Suppressor macrophage (primary cell): ENCODE measurements at regions not wholly inside any gene's neighbourhood (a gene's known extent, or its start where the extent isn't known, plus 50 kb on each side); places are given as distances from the start of the nearest gene placed in this dataset.

ENCODE experiments used
- DNase-seq, 4 experiments: peaks; one replicate each; pipeline ENCODE4 v3.0.0-alpha.2; 2020 to 2022

DNA sequence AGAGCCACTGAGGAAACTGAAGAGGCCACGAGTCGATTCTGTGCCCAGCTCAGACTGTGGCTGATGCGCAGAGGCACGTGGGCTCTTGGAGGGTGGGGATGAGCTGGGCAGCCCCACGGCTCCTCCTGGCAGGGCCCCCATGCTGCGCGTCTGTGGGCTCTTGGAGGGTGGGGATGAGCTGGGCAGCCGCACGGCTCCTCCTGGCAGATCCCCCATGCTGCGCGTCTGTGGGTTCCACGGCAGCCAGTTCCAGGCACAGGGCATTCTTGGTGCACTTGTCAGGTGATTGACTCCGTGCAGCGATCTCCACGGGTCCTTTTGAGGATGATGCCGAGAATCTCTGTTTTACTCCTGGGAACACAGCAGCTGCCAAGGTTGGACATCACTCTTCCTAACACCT, 138.1 kb upstream of the ZNF236 start:
- DNase-seq, result no peak

DNA sequence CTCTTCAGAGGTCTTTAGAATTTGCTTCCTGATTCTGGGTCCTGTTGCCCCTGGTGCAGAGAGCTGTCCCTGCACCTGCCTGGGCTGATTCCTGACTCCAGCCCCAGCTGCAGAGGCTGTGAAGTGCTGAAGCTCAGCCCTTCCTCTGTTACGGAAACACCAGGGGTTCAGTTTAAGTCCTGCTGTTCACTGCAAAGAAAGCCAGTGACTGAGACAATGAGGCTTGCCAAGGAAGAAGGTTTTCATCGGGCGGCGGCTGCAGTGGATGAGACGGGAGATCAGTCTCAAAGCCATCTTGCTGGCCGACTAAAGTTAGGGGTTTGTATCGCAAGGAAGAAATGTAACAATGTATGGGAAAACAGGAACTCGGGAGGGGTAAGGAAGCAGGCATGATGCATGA, 142.4 kb upstream of the ZNF236 start:
- DNase-seq, result no peak

DNA sequence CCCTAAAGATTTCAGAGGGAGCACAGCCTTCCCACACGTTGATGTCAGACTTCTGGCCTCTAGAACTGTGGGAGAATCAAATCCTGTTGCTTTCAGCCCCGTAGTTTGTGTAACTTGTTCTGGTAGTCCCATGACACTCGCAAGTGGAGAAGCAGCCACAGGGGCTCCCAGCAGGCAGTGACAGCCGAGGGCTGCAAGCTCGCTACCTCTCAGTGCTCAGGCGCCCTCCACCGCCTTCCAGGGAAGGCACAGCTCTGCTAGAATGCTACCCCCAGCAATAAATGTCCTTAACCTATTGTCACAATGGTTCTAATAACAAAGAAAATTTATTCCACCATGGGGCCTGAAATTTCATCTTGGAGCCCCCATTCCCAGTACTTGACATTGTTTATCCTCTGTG, 143.1 kb upstream of the ZNF236 start:
- no peak for DNase-seq

DNA sequence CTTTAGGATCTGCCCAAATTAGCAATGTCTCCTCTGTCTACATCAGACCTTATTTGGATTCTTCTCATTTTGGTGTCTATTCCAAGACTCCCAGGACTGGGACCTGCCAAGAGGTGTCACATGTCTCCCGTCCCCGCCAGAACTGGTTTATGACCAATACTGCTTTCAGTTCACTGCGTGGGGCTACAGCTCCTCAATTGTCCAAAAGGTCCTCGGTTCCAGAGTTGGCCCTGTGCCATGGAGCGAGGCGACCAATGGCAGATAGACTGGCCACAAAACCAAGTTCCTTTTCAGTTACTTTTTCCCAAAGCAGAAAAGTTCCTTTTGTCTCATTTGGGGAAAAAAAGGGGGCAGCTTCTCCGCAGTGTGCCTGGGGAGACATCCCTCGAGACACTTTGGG, 144.1 kb upstream of the ZNF236 start:
- DNase-seq, result no peak

DNA sequence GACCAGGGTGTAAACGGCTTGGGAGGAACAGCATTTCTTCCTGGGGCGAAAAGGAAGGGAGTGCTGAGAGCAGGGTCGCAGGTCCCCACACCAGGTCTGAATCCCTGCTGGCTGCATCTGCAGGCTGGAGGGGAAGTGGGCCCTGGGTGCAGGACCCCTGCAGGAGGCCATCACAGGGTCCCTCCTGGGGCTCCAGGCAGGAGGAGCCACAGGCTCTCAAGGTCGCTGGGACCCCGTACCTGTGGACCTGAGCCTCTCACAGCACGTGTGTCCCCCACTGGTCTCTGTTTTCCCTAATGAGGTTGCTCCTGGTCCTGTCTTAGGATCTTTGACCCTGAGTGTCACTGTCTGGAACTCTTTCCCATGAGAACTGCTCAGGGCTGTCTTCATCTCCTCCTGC, 147.8 kb upstream of the ZNF236 start:
- DNase-seq, result no peak

DNA sequence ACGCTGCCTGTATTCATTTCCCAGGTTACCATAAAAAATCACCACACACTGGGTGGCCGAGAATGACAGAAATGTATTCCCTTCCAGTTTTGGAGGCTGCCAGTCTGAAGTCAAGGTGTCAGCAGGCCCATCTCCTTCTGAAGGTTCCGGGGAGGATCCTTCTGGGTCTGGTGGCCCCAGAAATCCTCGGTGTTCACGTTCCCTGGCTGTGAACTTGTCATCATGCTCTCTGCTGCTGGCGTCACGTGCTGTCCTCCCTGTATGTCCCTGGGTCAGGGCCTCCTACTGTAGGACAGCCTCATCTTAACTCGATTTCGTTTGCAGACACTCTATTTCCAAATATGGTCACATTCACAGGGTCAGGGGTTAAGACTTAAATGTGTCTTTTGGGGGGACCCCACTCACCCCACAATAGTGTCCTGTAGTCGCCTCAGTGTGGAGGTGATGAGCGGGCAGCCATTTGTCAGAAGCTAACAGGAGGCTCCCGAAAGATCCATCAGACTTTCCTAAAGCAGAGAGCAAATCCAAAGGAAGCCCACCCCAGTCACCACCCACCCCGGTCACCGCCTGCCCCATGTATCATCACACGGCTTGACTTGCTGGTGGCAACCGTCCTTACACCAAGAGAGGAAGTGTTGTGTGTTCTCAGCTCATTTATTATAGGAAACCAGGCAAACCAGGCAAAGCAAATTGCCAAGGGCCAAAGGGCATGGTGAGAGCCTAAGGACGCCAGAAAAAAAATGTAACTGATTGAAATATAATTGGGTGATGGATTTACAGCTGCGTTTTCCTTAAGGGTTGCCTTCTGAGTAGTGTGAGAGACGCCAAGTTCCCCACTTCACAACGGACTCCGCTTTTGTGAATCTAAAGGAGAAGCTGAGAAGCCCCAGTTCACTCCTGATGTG, 148.8 kb upstream of the ZNF236 start:
- DNase-seq, result no peak

DNA sequence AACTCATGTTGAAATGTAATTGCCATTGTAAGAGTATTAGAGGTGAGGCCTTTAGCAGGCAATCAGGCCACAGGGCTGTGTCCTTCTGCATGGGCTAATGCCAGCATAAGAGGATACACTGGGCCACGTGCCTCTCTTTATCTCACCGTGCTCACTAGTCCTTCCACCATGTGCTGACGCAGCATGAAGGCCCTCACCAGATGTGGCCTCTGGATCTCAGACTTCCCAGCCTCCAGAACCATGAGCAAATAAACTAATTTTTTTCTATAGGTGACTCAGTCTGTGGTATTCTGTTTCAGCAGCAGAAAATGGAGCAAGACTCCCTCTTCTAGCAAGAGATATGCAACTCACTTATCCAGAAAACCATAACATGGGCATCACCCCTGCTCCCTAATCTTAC, 149.7 kb upstream of the ZNF236 start:
- DNase-seq, result no peak

DNA sequence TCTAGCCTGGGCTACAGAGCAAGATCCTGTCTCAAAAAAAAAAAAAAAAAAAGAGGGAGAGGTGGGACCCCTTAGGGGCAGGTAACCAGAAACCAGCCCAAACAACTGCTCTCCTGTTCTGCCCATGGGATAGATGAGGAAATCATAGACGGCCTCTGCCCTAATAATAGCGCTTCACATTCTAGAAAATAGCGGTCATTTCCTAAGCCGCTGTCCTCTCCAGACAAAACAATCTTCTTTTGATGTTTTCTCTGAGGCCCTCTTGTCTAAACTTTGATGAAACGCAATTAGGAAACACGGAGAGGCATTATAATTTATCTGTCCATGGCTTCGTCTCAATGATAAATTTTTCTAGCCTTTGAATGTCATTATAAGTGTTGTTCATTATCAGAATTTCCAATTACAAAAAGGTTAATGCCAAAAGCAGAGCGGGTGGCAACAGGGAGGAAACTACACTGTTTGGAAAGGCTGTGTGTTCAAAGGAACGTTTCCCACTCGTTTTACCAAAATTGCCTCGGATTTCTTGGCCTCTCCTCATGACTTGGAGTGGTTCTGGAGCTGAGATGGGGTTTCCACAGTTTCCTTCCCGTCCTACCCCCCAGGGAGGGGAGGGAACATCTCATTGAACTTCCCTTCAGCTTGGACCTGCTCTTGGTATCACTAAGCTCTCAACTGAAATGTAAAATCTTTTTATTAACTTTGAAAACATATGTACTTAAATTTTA, 151.6 kb upstream of the ZNF236 start:
- no peak for DNase-seq

DNA sequence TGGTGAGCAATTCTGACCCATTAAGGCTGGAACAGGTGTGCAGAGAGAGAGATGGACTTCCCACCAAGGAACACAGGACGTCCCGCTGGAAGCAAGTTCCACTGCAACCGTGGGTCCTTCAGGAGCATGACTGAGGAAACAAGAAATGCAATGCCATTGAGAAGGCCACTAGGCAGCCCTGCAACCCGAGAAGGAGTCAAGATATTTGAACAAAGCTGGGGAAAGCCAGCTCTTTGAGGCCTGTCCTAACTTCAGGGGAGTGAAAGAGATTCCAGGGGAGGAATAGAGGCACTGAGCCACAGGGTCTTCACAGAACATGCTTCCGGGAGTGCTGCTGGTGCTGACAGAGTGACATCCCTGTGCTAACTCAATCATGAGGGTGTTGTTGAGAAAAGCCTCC, 153.8 kb upstream of the ZNF236 start:
- no peak for DNase-seq

DNA sequence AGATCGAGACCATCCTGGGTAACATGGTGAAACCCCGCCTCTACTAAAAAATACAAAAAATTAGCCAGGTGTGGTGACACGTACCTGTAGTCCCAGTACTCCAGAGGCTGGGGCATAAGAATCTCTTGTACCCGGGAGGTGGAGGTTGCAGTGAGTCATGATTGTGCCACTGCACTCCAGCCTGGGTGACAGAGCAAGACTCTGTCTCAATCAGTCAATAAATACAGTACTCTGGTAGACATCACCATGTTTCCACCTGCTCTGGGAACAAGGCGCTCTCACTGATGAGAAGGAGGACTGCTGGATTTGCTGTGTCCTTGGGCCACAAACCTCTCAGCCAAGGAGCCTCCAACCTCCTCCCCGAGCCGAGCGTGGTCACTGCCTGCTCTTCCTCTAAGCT, 154.2 kb upstream of the ZNF236 start:
- no peak for DNase-seq

DNA sequence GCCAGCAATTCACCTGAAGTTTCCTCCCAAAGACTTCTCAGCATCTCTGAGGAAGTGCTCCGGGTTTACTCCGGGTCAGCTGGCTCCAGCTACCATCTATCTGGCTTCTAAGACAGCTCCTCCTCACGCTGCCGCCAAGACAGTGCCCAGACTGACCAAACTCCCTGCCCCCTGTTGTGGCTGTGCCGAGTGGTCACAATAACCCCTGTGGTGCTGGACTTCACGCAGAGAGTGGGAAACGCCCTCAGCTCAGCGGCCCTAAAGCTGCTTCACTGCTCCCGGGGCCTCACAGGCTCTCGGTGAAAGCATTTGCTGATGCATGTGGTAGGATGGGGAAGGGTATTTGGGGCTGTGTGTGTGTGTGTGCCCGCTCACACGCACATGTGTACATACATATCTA, 154.8 kb upstream of the ZNF236 start:
- DNase-seq, result no peak

DNA sequence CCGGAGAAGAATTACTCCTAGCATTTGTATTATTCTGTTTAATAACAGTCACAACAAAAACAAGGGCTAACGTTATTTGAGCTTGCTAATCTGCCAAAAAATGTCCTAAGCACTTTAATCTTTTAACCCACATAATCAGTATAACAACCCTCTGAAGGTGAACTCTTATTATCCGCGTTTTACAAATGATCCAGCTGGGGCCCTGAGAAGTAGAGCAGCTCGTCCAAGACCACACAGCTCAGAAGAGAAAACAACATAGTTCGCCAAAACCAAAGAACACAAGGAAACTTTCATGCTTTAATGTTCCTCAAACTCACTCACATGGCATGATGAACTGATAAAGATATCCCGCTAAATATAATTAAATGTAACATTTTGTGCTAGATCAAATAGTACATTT, 159.7 kb upstream of the ZNF236 start:
- no peak for DNase-seq

DNA sequence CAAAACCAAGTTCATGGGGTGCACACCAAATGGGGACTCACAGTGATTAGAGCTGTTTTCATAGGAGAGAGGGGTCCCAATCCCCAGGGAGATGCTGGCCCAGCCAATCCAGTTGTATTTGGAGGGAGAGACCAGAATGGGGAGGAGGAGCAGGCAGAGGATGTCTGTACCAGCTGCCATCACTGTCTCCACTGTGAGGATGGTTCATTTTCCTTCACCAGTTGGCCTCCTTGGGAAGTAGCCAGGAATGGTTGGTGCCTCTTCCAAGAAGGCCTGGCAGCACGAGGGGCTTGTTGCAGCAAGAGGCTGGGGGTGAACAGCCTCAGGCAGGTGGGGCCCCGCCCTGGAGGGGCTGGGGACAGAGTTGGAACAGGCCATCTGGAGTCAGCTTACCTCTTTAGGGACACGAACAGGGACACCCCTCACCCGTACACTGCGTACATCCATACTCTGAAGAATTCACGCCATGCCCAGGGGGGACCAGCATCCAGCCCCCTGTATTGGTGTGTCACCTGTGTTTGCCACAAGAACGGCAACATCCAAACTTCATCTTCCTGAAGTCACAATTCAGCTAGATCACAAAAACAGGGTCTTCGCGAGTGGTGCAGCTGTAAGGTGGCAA, 161.7 kb upstream of the ZNF236 start:
- DNase-seq, result no peak

DNA sequence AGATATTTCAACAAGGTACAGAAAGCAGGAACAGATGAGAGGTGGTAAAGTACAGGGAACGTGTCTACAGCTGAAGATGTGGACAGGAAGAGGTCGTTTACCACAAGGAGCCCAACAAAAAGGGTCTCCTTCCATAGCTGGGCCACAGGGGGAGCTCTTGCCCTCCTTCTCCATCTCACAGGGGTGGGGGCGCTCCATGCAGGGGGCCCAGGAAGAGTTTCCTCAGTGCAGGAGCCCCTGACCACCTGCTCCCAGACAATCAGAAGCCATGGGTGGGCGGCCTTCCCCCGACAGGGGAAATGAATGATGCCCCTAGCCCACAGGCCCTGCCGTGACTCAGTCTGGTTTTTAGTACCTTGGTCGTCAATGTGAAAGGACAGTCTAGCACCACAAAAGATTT, 163.6 kb upstream of the ZNF516 start:
- DNase-seq, result peak in 3 of 4 experiments; percentile 12 to 35 (median 17)

DNA sequence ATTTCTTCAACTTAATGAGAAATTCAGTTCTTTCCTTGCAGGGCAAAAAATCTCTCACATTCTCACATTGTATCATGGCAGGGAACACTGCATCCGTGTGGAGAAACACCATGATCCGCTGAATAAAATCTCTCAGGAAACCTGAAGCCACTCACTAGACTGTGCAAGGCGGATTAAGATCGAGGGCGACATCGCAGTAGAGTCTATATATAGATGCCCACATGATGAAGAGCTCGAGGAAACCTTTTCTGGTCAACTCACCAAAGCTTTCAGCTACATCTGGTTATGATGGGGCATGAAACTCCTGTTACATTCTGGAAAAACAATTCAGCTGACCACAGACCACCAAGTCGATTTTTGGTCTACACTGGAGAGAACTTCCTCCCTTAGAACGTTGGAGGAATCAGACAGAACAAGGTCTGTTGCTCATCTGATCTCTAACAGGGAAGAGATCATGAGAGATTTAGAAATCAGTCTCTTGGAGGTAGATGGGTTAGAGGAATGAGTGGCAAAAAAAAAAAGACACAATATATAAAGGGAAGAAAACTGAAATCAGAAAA, 162.9 kb upstream of the ZNF516 start:
- DNase-seq, result peak in 2 of 4 experiments; percentile 20 to 22

DNA sequence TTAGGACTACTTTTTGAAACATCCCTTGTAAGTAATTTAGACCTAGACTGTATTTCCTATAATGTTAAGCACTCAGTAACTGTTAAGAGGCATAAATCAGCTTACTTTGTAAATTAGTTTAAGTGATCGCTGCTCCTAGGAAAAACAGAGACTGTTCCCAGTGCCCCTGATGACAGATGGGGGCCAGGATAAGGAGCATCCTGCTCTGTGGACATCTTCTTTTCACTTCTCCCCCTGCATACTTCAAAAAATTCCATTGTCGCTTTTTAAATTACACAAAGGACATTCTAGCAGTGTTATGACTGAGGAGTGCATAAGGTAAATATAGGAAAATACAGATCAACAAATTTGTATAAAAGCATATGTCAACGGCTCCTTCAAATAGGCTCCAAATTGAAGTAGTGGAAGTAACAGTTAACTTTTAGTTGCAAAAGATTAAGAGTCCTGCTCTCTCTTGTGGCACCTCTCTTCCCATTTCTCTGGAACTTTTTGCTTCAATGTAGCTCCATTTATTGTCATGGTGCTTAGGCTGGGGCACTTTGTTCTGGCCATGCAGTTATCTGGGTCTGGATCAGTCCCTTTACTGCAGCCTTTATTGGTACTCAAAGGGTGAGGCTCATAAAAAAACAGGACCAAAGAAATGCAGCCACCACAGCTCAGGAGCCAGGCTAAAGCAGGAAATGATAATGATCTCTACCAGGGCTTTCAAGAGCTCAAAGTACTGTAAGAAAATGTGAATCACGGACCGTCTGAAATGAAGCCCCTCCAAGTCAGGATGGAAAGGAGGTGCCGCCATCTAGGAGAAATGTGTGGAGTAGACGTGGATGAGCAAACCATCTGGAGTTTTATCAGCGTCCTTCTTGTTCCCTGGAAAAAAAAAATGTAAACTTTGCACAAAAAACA, 162.1 kb upstream of the ZNF516 start:
- no peak for DNase-seq

DNA sequence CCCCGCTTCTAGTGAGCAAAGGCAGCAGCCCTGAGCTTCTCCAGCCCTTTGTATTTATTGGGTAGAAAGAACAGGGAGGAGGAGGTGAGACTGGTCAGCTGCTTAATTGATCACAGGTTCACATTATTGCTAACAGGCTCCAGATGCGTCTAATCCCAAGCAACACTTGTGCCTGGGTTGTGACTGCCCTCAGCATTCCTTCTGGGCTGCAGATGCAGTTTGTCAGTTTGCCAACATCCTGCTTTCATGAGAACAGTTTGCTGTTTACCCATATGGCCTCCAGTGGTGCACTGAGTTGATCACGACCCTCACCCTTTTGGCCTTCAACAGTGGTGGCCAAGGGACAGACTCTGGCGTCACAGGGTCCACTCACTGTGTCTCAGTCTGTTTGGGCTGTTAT, 159.5 kb upstream of the ZNF516 start:
- DNase-seq, result no peak

DNA sequence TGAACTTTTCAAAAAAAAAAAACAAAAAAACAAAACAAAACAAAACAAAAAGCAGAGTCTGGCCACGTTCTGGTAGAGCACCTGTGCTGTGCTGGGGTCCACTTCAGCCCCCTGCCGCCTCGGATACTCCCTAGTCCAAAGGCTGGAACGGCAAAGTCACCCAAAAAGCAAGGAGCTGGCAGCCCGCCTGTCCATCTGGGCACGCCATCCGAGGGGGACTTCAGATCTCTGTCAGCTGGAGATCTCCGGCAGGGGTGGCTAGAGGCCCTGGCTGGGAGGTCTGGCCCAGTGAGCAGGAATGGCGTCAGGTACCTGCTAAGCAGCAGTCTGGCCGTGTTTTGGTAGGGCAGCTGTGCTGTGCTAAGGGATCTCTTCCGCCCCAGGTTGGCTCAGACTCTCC, 152.3 kb upstream of the ZNF516 start:
- DNase-seq, result no peak

DNA sequence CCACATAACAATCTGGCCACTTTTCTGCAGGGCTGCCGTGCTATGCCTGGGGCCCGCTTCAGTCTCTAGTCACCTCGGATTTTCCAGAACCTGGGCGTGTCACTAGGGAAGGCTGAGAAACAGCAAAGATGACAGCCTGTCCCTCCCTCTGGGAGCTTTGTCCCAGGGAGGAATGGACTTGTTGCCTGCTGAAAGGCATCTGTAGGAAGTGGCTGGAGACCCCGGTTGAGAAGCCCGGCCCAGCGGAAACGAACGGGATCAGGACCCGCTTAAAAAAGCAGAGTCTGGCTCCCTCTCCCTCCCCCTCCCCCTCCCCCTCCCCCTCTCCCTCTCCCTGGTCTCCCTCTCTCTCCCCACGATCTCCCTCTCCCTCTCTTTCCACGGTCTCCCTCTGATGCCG, 149.5 kb upstream of the ZNF516 start:
- DNase-seq, result no peak

DNA sequence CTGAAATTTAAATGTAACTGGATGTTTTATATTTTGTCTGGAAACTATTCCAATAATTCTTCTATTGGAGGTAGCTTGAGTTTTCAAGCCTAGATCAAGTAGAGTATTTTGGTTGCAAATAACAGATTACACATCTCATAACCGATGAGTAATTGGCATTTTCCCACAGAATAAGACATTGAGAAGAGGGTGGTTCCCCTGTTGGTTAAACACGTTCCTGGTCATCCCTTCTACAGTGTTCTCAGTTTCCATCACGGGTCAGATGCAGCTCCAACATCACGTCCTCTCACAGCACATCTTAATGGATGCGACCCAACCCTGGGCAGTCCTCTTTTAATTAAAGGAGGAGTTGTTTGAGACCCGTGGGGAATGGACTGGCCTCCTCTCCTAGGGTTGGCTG, 149.0 kb upstream of the ZNF516 start:
- no peak for DNase-seq

DNA sequence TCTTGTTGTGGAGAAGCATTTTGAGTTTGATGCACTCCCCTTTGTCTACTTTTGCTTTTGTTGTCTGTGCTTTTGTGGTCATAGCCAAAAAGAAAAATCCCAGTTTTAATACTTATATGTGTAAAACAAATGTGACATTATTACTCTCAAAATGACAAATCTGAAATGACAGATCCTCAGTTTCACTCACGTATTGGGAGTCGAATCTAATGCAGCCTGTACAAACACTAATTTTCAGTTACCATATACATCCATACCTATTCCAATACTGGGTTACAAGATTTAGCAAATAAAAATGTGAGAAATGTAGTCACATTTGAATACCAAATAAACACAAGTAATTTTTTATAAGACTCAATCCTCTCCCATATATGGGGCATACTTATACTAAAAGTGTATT, 148.2 kb upstream of the ZNF516 start:
- DNase-seq, result no peak

DNA sequence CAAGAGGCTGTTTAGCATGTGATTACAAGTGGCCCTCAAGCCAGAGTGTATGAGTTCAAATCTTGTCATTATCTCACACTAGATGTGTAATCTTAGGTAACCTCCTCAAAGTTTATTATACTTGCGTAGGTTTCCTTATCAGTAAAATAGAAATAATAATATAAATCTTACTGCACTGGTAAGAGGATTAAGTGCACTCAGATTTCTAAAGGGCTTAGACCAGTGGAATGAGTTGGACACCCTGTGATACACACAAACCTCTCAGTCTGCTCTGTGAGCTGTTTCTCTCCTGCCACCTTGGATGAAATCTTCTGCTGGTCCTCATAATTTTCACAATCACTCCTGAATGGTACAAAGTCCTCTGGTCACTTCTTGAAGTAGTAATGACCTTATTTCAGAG, 145.4 kb upstream of the ZNF516 start:
- no peak for DNase-seq
